H1 (cell line): ENCODE measurements at regions not wholly inside any gene's neighbourhood (a gene's known extent, or its start where the extent isn't known, plus 50 kb on each side); places are given as distances from the start of the nearest gene placed in this dataset.

Experiments
- CTCF ChIA-PET: fragments of 300-600 bp; sonication (Branson Sonifier 250); formaldehyde crosslinking; loops from one replicate; lab custom pipeline; 2021; ENCODE audit not compliant: partially characterized antibody; lab: Charles Lee
- POLR2A ChIA-PET: fragments of 300-600 bp; sonication (Branson Sonifier 250); formaldehyde crosslinking; loops from one replicate; lab custom pipeline; 2021; ENCODE audit warnings: inconsistent platforms; ENCODE audit not compliant: partially characterized antibody; lab: Charles Lee
- DNase-seq, 2 experiments: peaks; one replicate each; pipeline versions ENCODE4 v3.0.0 to v3.0.0-alpha.2; 2010 to 2022; ENCODE audit warnings: low spot score in 2 of 2, low read depth in 1 of 2, mixed read lengths in 1 of 2
- FAIRE-seq: peaks from 2 replicates; lab custom pipeline; 2011; peaks lifted over from hg19 to GRCh38; lab: Jason Lieb, UNC
- H2AFZ ChIP-seq: 2 replicates; pipeline ENCODE4 v1.8.1; 2012; ENCODE audit warnings: low read length, inconsistent platforms
- H2AK5ac ChIP-seq: 2 replicates; pipeline ENCODE4 v1.6.1; 2013; ENCODE audit warnings: low read depth, low read length
- H2BK120ac ChIP-seq: replicated peaks from 2 replicates; pipeline ENCODE3; 2013; ENCODE audit warnings: low read depth, low read length, inconsistent platforms
- H2BK12ac ChIP-seq: 2 replicates; pipeline ENCODE4 v1.6.1; 2013; ENCODE audit warnings: low read depth, low read length
- H2BK15ac ChIP-seq: 2 replicates; pipeline ENCODE4 v1.6.1; 2013; ENCODE audit warnings: low read length
- H2BK20ac ChIP-seq: 2 replicates; pipeline ENCODE4 v1.6.1; 2013; ENCODE audit warnings: low read length
- H2BK5ac ChIP-seq: 2 replicates; pipeline ENCODE4 v1.6.1; 2013; ENCODE audit warnings: low read depth, low read length
- H3K14ac ChIP-seq: 2 replicates; pipeline ENCODE4 v1.6.1; 2013; ENCODE audit warnings: inconsistent platforms; ENCODE audit not compliant: insufficient read length
- H3K18ac ChIP-seq: 2 replicates; pipeline ENCODE4 v1.6.1; 2013; ENCODE audit warnings: low read length; ENCODE audit errors: extremely low read depth
- H3K23ac ChIP-seq: 2 replicates; pipeline ENCODE4 v1.6.1; 2013; ENCODE audit warnings: inconsistent platforms; ENCODE audit not compliant: insufficient read length
- H3K23me2 ChIP-seq: 2 replicates; pipeline ENCODE4 v1.6.1; 2013; ENCODE audit warnings: low read depth, low read length
- H3K27ac ChIP-seq: 2 replicates; pipeline ENCODE4 v1.6.1; 2011; ENCODE audit warnings: low read depth, low read length, inconsistent platforms
- H3K27me3 ChIP-seq, 4 experiments: replicated peaks in 1 of 4; 1 replicate in 1 of 4; 2 replicates in 3 of 4; pipeline versions ENCODE4 v1.6.1 to v1.8.1; 2011 to 2013; ENCODE audit warnings: low read length in 3 of 4, mild to moderate bottlenecking in 3 of 4, inconsistent platforms in 2 of 4, mixed read lengths in 2 of 4, moderate library complexity in 1 of 4; ENCODE audit not compliant: control insufficient read depth in 3 of 4, insufficient read depth in 3 of 4; ENCODE audit errors: extremely low read depth in 1 of 4
- H3K36me3 ChIP-seq, 4 experiments: 2 replicates each; pipeline versions ENCODE4 v1.6.1 to v1.8.1; 2011 to 2013; ENCODE audit warnings: mild to moderate bottlenecking in 4 of 4, low read length in 3 of 4, moderate library complexity in 2 of 4, control low read depth in 1 of 4, inconsistent platforms in 1 of 4; ENCODE audit not compliant: insufficient read depth in 4 of 4, control insufficient read depth in 2 of 4
- H3K4ac ChIP-seq: replicated peaks from 2 replicates; pipeline ENCODE3; 2013; ENCODE audit warnings: low read length, low read depth, mixed read lengths, inconsistent platforms; ENCODE audit not compliant: insufficient read length
- H3K4me1 ChIP-seq, 4 experiments: replicated peaks in 1 of 4; 1 replicate in 1 of 4; 2 replicates in 3 of 4; pipeline versions ENCODE4 v1.6.1 to v1.8.1; 2011 to 2013; ENCODE audit warnings: low read length in 3 of 4, inconsistent platforms in 2 of 4, mixed read lengths in 1 of 4; ENCODE audit not compliant: insufficient read depth in 4 of 4, control insufficient read depth in 3 of 4
- H3K4me2 ChIP-seq, 2 experiments: 2 replicates each; pipeline versions ENCODE4 v1.6.1 to v1.8.1; 2011 to 2013; ENCODE audit warnings: low read depth in 2 of 2, low read length in 2 of 2, control low read depth in 1 of 2, inconsistent platforms in 1 of 2, mild to moderate bottlenecking in 1 of 2; ENCODE audit not compliant: insufficient read depth in 1 of 2
- H3K4me3 ChIP-seq, 4 experiments: fragments of 200-600, 300-600 bp in 1 of 4; sonication (generic), shearing (Covaris generic), sonication (Bioruptor Twin) in 1 of 4; 2 replicates each; pipeline versions ENCODE4 v1.5.1 to v1.8.1; 2011 to 2016; ENCODE audit warnings: low read length in 4 of 4, low read depth in 3 of 4, control low read depth in 2 of 4, inconsistent platforms in 2 of 4, mild to moderate bottlenecking in 2 of 4, mixed read lengths in 1 of 4, moderate library complexity in 1 of 4; ENCODE audit not compliant: insufficient read depth in 2 of 4; ENCODE audit errors: extremely low read depth in 1 of 4
- H3K56ac ChIP-seq: replicated peaks from 2 replicates; pipeline ENCODE3; 2013; ENCODE audit warnings: low read depth, mild to moderate bottlenecking, mixed read lengths, low read length, inconsistent platforms; ENCODE audit not compliant: insufficient read length
- H3K79me1 ChIP-seq: 2 replicates; pipeline ENCODE4 v1.6.1; 2013; ENCODE audit warnings: low read depth, low read length, control low read depth
- H3K79me2 ChIP-seq, 2 experiments: 2 replicates each; pipeline versions ENCODE4 v1.6.1 to v1.8.1; 2012 to 2013; ENCODE audit warnings: low read length in 2 of 2, mild to moderate bottlenecking in 2 of 2, inconsistent platforms in 1 of 2; ENCODE audit not compliant: insufficient read depth in 2 of 2, control insufficient read depth in 1 of 2
- H3K9ac ChIP-seq, 4 experiments: replicated peaks in 1 of 4; 1 replicate in 1 of 4; 2 replicates in 3 of 4; pipeline versions ENCODE4 v1.6.1 to v1.8.1; 2011 to 2013; ENCODE audit warnings: low read depth in 3 of 4, low read length in 3 of 4, control low read depth in 2 of 4, mild to moderate bottlenecking in 2 of 4, moderate library complexity in 2 of 4, inconsistent platforms in 1 of 4; ENCODE audit errors: extremely low read depth in 1 of 4
- H3K9me3 ChIP-seq, 2 experiments: 2 replicates each; pipeline versions ENCODE4 v1.6.1 to v1.8.1; 2012 to 2013; ENCODE audit warnings: mild to moderate bottlenecking in 2 of 2, moderate library complexity in 2 of 2, control low read depth in 1 of 2, inconsistent platforms in 1 of 2, low read depth in 1 of 2, low read length in 1 of 2, mixed read lengths in 1 of 2; ENCODE audit not compliant: insufficient read depth in 2 of 2
- H4K20me1 ChIP-seq, 2 experiments: replicated peaks in 1 of 2; 2 replicates each; pipeline versions ENCODE3 to v1.8.1; 2011 to 2013; ENCODE audit warnings: inconsistent platforms in 2 of 2, low read length in 2 of 2, mild to moderate bottlenecking in 1 of 2; ENCODE audit not compliant: insufficient read depth in 2 of 2, control insufficient read depth in 1 of 2
- H4K5ac ChIP-seq: 2 replicates; pipeline ENCODE4 v1.6.1; 2013; ENCODE audit warnings: low read length, low read depth, mixed read lengths, inconsistent platforms; ENCODE audit not compliant: insufficient read length
- H4K8ac ChIP-seq: 2 replicates; pipeline ENCODE4 v1.8.0; 2013; ENCODE audit warnings: mild to moderate bottlenecking, moderate library complexity, low read length, inconsistent platforms; ENCODE audit not compliant: insufficient read depth; ENCODE audit errors: extremely low read depth
- H4K91ac ChIP-seq: replicated peaks from 2 replicates; pipeline ENCODE3; 2013; ENCODE audit warnings: low read length, mixed read lengths, inconsistent platforms; ENCODE audit not compliant: insufficient read length
- BCL11A ChIP-seq, 2 experiments: IDR thresholded peaks; one replicate each; pipeline ENCODE4 v1.6.1; 2011; ENCODE audit warnings: low read depth in 2 of 2, low read length in 2 of 2, mild to moderate bottlenecking in 2 of 2
- CBX8 ChIP-seq: fragments of 300-800, 300-1000 bp; sonication (generic); IDR thresholded peaks from 2 replicates; pipeline ENCODE4 v1.7.1; 2016; ENCODE audit warnings: low read depth, low read length, borderline replicate concordance
- CREB1 ChIP-seq: IDR thresholded peaks from 2 replicates; pipeline ENCODE4 v1.6.1; 2012; ENCODE audit warnings: inconsistent platforms
- EGR1 ChIP-seq: IDR thresholded peaks from 2 replicates; pipeline ENCODE4 v1.6.1; 2011; ENCODE audit warnings: low read depth, low read length, borderline replicate concordance
- RNF2 ChIP-seq: fragments of 200-900, 300-1000 bp; sonication (generic); IDR thresholded peaks from 2 replicates; pipeline ENCODE4 v1.7.1; 2016; ENCODE audit warnings: borderline replicate concordance, low read depth, mild to moderate bottlenecking, antibody characterized with exemption, low read length; ENCODE audit not compliant: poor library complexity, severe bottlenecking; ENCODE audit errors: missing control alignments
- SP2 ChIP-seq: IDR thresholded peaks from 2 replicates; pipeline ENCODE4 v1.6.1; 2012; ENCODE audit warnings: mild to moderate bottlenecking, low read length, inconsistent platforms
- ZNF274 ChIP-seq: IDR thresholded peaks from 2 replicates; pipeline ENCODE4 v1.7.0; 2012; ENCODE audit warnings: low read length, borderline replicate concordance; ENCODE audit errors: extremely low read depth
- WGBS, 2 experiments: shearing (Covaris generic) in 1 of 2; methylation state at CpG; one replicate each; pipeline versions ENCODE4 v1.1.6 to v1.1.7; 2013 to 2015; ENCODE audit warnings: low lambda C conversion rate in 2 of 2, mixed read lengths in 2 of 2, inconsistent platforms in 1 of 2, low coverage in 1 of 2, missing lambda C conversion rate in 1 of 2; ENCODE audit not compliant: insufficient replicate concordance in 2 of 2, insufficient coverage in 1 of 2, insufficient read length in 1 of 2; ENCODE audit errors: extremely low coverage in 1 of 2, missing lambda C conversion rate in 1 of 2; 5-methylcytosine and 5-hydroxymethylcytosine counted together

- Histone ChIP-seq H2BK15ac (no peak overlapping the region), H3K18ac (no peak overlapping the region), H2AK5ac (no peak overlapping the region), H3K79me1 (no peaks in the 10 kb centered on the region), H3K4me2 (no peak overlapping the region), H2BK12ac (no peak overlapping the region), H4K20me1 (no peaks in the 10 kb centered on the region), H3K9ac (no peak overlapping the region), H2BK20ac (no peak overlapping the region), H2BK5ac (no peak overlapping the region), H2BK120ac (no peak overlapping the region), H4K8ac (no peak overlapping the region), H3K27me3 (no peaks in the 10 kb centered on the region), H3K14ac (no peak overlapping the region), H4K5ac (no peak overlapping the region), H3K36me3 (no peaks in the 10 kb centered on the region), H2AFZ (no peak overlapping the region), H3K79me2 (no peaks in the 10 kb centered on the region), H3K23ac (no peak overlapping the region), H3K4me1 (no peaks in the 10 kb centered on the region; a peak in 1 of 7 replicates), H3K4me3 (no peak overlapping the region), H3K27ac (no peak overlapping the region), H4K91ac (no peak overlapping the region), H3K4ac (no peak overlapping the region), H3K23me2 (no peaks in the 10 kb centered on the region), H3K9me3 (no peaks in the 10 kb centered on the region), H3K56ac (no peak overlapping the region)
- no peak for FAIRE-seq
- DNase-seq = no peak
- ChIA-PET CTCF (interaction anchor here (0.9 to 1.3 kb wide), 2 partner anchors 26 to 245 kb away, joined by 3 read pairs; no protein-coding TSS in a partner anchor), POLR2A (no interaction called here)
- 95% methylated on average over 3 of the region's 3 CpGs; no CpG with 5 or more reads in 1 of the 2 experiments for WGBS, 2 experiments
- no peak for TF ChIP-seq ZNF274
- no peak for TF ChIP-seq CREB1
- no peak for TF ChIP-seq SP2
- TF ChIP-seq CBX8 = no peak
- TF ChIP-seq EGR1 = no peak
- TF ChIP-seq RNF2 = no peak
- TF ChIP-seq BCL11A (IDR thresholded peaks at IDR 0.05; ENCODE audit: low read depth in 2 of 2, low read length in 2 of 2) = no peak
Measured at GRCh38 chr4:165788686-165789463, 84.2 kb upstream of the TLL1 start.
